Panc1 (cell line): ENCODE measurements at regions not wholly inside any gene's neighbourhood (a gene's known extent, or its start where the extent isn't known, plus 50 kb on each side); places are given as distances from the start of the nearest gene placed in this dataset.

ENCODE experiments used
- ATAC-seq: fragments of 200-7000 bp; cut with Tn5 transposase; 2 replicates; pipeline ENCODE4 v1.9.1; 2020; ENCODE audit warnings: mild to moderate bottlenecking, moderate library complexity
- BruUV-seq: library from RNA; stranded (reverse); fragments of 400-500 nt; replicated peaks from 2 replicates; lab custom pipeline; 2021; lab: Mats Ljungman, UMichigan
- CTCF ChIA-PET: fragments of 300-600 bp; sonication (Branson Sonifier 250); formaldehyde crosslinking; loops from one replicate; lab custom pipeline; 2022; ENCODE audit warnings: antibody characterized with exemption; lab: Charles Lee
- POLR2A ChIA-PET: fragments of 300-600 bp; sonication (Branson Sonifier 250); formaldehyde crosslinking; loops from one replicate; lab custom pipeline; 2022; ENCODE audit warnings: antibody characterized with exemption; lab: Charles Lee
- DNase-seq: peaks from one replicate; pipeline ENCODE4 v3.0.0-alpha.2; 2010; ENCODE audit warnings: low read depth, low spot score
- H3K27ac ChIP-seq: 2 replicates; pipeline ENCODE4 v1.5.1; 2011; ENCODE audit warnings: mild to moderate bottlenecking, low read length, inconsistent platforms
- H3K27me3 ChIP-seq: fragments of 200-500 bp; sonication (Bioruptor generic); 2 replicates; pipeline ENCODE4 v1.6.0; 2014; ENCODE audit warnings: low read length, inconsistent platforms; ENCODE audit not compliant: control insufficient read depth, insufficient read depth
- H3K36me3 ChIP-seq: fragments of 200-500 bp; sonication (Bioruptor generic); 2 replicates; pipeline ENCODE4 v1.5.1; 2014; ENCODE audit warnings: inconsistent platforms, mild to moderate bottlenecking, low read length, moderate library complexity; ENCODE audit not compliant: control insufficient read depth, insufficient read depth
- H3K4me1 ChIP-seq: 2 replicates; pipeline ENCODE4 v1.5.1; 2011; ENCODE audit warnings: inconsistent platforms, mild to moderate bottlenecking, low read length, moderate library complexity; ENCODE audit not compliant: control insufficient read depth, insufficient read depth
- H3K4me3 ChIP-seq, 2 experiments: 2 replicates each; pipeline ENCODE4 v1.5.1; 2011 to 2012; ENCODE audit warnings: low read depth in 2 of 2, low read length in 2 of 2, mild to moderate bottlenecking in 2 of 2, inconsistent platforms in 1 of 2, moderate library complexity in 1 of 2
- H3K9me3 ChIP-seq: fragments of 200-500 bp; sonication (Bioruptor generic); 2 replicates; pipeline ENCODE4 v1.5.1; 2014; ENCODE audit warnings: low read depth, mild to moderate bottlenecking, inconsistent platforms, low read length, moderate library complexity; ENCODE audit not compliant: control insufficient read depth, insufficient read depth
- CTCF ChIP-seq: fragments of 450-650 bp; IDR thresholded peaks from 2 replicates; pipeline ENCODE4 v1.5.1; 2017; ENCODE audit warnings: mild to moderate bottlenecking
- POLR2AphosphoS5 ChIP-seq: IDR thresholded peaks from 2 replicates; pipeline ENCODE4 v1.6.1; 2012; ENCODE audit warnings: mild to moderate bottlenecking, low read depth, low read length, moderate library complexity
- REST ChIP-seq, 2 experiments: IDR thresholded peaks; 2 replicates each; pipeline ENCODE4 v1.6.1; 2011 to 2012; ENCODE audit warnings: low read depth in 2 of 2, control low read depth in 1 of 2, low read length in 1 of 2, mild to moderate bottlenecking in 1 of 2, moderate library complexity in 1 of 2; ENCODE audit not compliant: insufficient read depth in 1 of 2
- SIN3A ChIP-seq: IDR thresholded peaks from 2 replicates; pipeline ENCODE4 v1.6.1; 2012; ENCODE audit warnings: low read depth, mild to moderate bottlenecking, low read length, moderate library complexity, borderline replicate concordance; ENCODE audit not compliant: insufficient read depth
- TCF7L2 ChIP-seq: IDR thresholded peaks from 2 replicates; pipeline ENCODE4 v1.6.1; 2011; ENCODE audit warnings: mild to moderate bottlenecking, low read depth, low read length, inconsistent platforms
- in situ Hi-C: cut with HindIII; loops from 2 replicates; pipeline ENCODE4 v1.10.0; 2016; ENCODE audit warnings: low sequenced_read_pairs, low pct_unique_long_range_greater_than_20kb
- intact Hi-C: fragments of 100-400 bp; cut with micrococcal nuclease; formaldehyde crosslinking; loops from one replicate; pipeline ENCODE4 v1.10.0; 2022; ENCODE audit not compliant: unreplicated experiment

GRCh38 chr13:108428691-108429090 lies 159.2 kb downstream of the TNFSF13B start:
- CTCF ChIA-PET = no interaction called here
- no TSS peak for BruUV-seq
- ATAC-seq (no peak), DNase-seq (no peak)
- TF ChIP-seq SIN3A (no peak), POLR2AphosphoS5 (no peak), REST (IDR thresholded peaks at IDR 0.05; ENCODE audit: insufficient read depth in 1 of 2, low read depth in 2 of 2, low read length in 1 of 2) (no peak), CTCF (no peak), TCF7L2 (no peak)
- POLR2A ChIA-PET = no interaction called here
- Histone ChIP-seq H3K36me3 (no peaks in the 10 kb centered on the region), H3K27ac (no peak overlapping the region), H3K4me3 (no peak overlapping the region), H3K9me3 (no peaks in the 10 kb centered on the region), H3K4me1 (no peaks in the 10 kb centered on the region), H3K27me3 (no peaks in the 10 kb centered on the region)
- intact Hi-C loops (no loop called here), in situ Hi-C loops (no loop called here)

- no peak overlapping the region for H3K4me3 ChIP-seq
- H3K27me3 ChIP-seq = no peaks in the 10 kb centered on the region
- H3K9me3 ChIP-seq = no peaks in the 10 kb centered on the region
- ATAC-seq = no peak
- H3K36me3 ChIP-seq = no peaks in the 10 kb centered on the region
- BruUV-seq = no TSS peak
- POLR2A ChIA-PET = no interaction called here
- no peak overlapping the region for H3K27ac ChIP-seq
- H3K4me1 ChIP-seq = no peaks in the 10 kb centered on the region
- in situ Hi-C loops = no loop called here
- no peak for DNase-seq
- CTCF ChIA-PET = no interaction called here
- TF ChIP-seq REST (IDR thresholded peaks at IDR 0.05; ENCODE audit: insufficient read depth in 1 of 2, low read depth in 2 of 2, low read length in 1 of 2) = no peak
- TF ChIP-seq POLR2AphosphoS5 = no peak
- TF ChIP-seq SIN3A = no peak
- TF ChIP-seq CTCF = no peak
- no peak for TF ChIP-seq TCF7L2
- intact Hi-C loops = no loop called here
These were observed 164.6 kb downstream of the TNFSF13B start for GRCh38 chr13:108433976-108434755.
